ENCODE measurements at regions not wholly inside any gene's neighbourhood (a gene's known extent, or its start where the extent isn't known, plus 50 kb on each side); places are given as distances from the start of the nearest gene placed in this dataset.

GRCh38 chr2:16043192-16043591 lies 102.8 kb downstream of the MYCN start:
- Histone ChIP-seq H4K5ac (ENCODE audit: insufficient read length, low read depth, low read length) (no peak overlapping the region), H2BK120ac (replicated peaks; ENCODE audit: low read depth, low read length) (no peak overlapping the region), H3K4me1 (replicated peaks in 1 of 4; ENCODE audit: control insufficient read depth in 3 of 4, insufficient read depth in 4 of 4, low read length in 3 of 4) (peaks cover 0 to 2% (median 0%) of the 10 kb centered on the region in 4 experiments; a peak in 1 of 7 replicates), H3K18ac (ENCODE audit: extremely low read depth, low read length) (no peak overlapping the region), H3K27me3 (replicated peaks in 1 of 4; ENCODE audit: control insufficient read depth in 3 of 4, extremely low read depth in 1 of 4, insufficient read depth in 3 of 4, low read length in 3 of 4) (no peaks in the 10 kb centered on the region; a peak in 1 of 7 replicates), H2BK20ac (ENCODE audit: low read length) (no peak overlapping the region), H3K14ac (ENCODE audit: insufficient read length) (no peak overlapping the region), H3K56ac (replicated peaks; ENCODE audit: insufficient read length, low read depth, low read length) (no peak overlapping the region), H2BK12ac (ENCODE audit: low read depth, low read length) (no peak overlapping the region), H3K79me2 (ENCODE audit: control insufficient read depth in 1 of 2, insufficient read depth in 2 of 2, low read length in 2 of 2) (no peaks in the 10 kb centered on the region), H3K79me1 (ENCODE audit: low read depth, low read length) (no peaks in the 10 kb centered on the region), H2AK5ac (ENCODE audit: low read depth, low read length) (no peak overlapping the region), H3K36me3 (ENCODE audit: control insufficient read depth in 2 of 4, insufficient read depth in 4 of 4, low read length in 3 of 4) (no peaks in the 10 kb centered on the region), H3K27ac (ENCODE audit: low read depth, low read length) (no peak overlapping the region), H2BK15ac (ENCODE audit: low read length) (no peak overlapping the region), H4K91ac (replicated peaks; ENCODE audit: insufficient read length, low read length) (no peak overlapping the region), H3K4me3 (ENCODE audit: extremely low read depth in 1 of 4, insufficient read depth in 2 of 4, low read depth in 3 of 4, low read length in 4 of 4) (no peak overlapping the region), H2AFZ (ENCODE audit: low read length) (no peak overlapping the region), H3K23ac (ENCODE audit: insufficient read length) (no peak overlapping the region), H4K8ac (ENCODE audit: extremely low read depth, insufficient read depth, low read length) (no peak overlapping the region), H3K4me2 (ENCODE audit: insufficient read depth in 1 of 2, low read depth in 2 of 2, low read length in 2 of 2) (no peak overlapping the region), H3K9ac (replicated peaks in 1 of 4; ENCODE audit: extremely low read depth in 1 of 4, low read depth in 3 of 4, low read length in 3 of 4) (no peak overlapping the region), H4K20me1 (replicated peaks in 1 of 2; ENCODE audit: control insufficient read depth in 1 of 2, insufficient read depth in 2 of 2, low read length in 2 of 2) (no peaks in the 10 kb centered on the region), H3K23me2 (ENCODE audit: low read depth, low read length) (no peaks in the 10 kb centered on the region; the same call in 1 of the 2 replicates), H2BK5ac (ENCODE audit: low read depth, low read length) (no peak overlapping the region), H3K4ac (replicated peaks; ENCODE audit: insufficient read length, low read depth, low read length) (no peak overlapping the region), H3K9me3 (ENCODE audit: insufficient read depth in 2 of 2, low read depth in 1 of 2, low read length in 1 of 2) (no peaks in the 10 kb centered on the region)
- CTCF ChIA-PET (ENCODE audit: partially characterized antibody), result interaction anchor here (2.2 kb wide), 1 partner anchor 10 kb away, joined by 10 read pairs; no protein-coding TSS in a partner anchor
- DNase-seq (ENCODE audit: low read depth in 1 of 2, low spot score in 2 of 2) (no peak), FAIRE-seq (no peak)
- no peak for TF ChIP-seq E2F6 (IDR thresholded peaks at IDR 0.05)
- POLR2A ChIA-PET (ENCODE audit: partially characterized antibody), result no interaction called here
- WGBS, 2 experiments (ENCODE audit: extremely low coverage in 1 of 2, insufficient coverage in 1 of 2, insufficient read length in 1 of 2, insufficient replicate concordance in 2 of 2, low coverage in 1 of 2, low lambda C conversion rate in 2 of 2, missing lambda C conversion rate in 1 of 2), result 92% methylated on average over 2 of the region's 2 CpGs; no CpG with 5 or more reads in 1 of the 2 experiments

Measured in H1 (cell line).